ENCODE measurements at regions not wholly inside any gene's neighbourhood (a gene's known extent, or its start where the extent isn't known, plus 50 kb on each side); places are given as distances from the start of the nearest gene placed in this dataset.

- TF ChIP-seq CTCF (IDR thresholded peaks at IDR 0.05) (no peak), POLR2A (IDR thresholded peaks at IDR 0.05) (no peak), POLR2AphosphoS5 (IDR thresholded peaks at IDR 0.05) (no peak)
Observed at GRCh38 chr18:1653873-1654272, 749.2 kb downstream of the ADCYAP1 start.

Data from breast epithelium (tissue), 3 donors.